Endothelial cell of umbilical vein (primary cell): ENCODE measurements at regions not wholly inside any gene's neighbourhood (a gene's known extent, or its start where the extent isn't known, plus 50 kb on each side); places are given as distances from the start of the nearest gene placed in this dataset.

ENCODE experiments used
- BruUV-seq: library from RNA; stranded (reverse); fragments of 400-500 nt; replicated peaks from 2 replicates; lab custom pipeline; 2021; lab: Mats Ljungman, UMichigan
- CTCF ChIA-PET: fragments of 300-600, 350-600 bp; sonication (Branson Sonifier 250); formaldehyde crosslinking; loops from one replicate; lab custom pipeline; 2021; ENCODE audit warnings: antibody characterized with exemption, inconsistent platforms; lab: Charles Lee
- POLR2A ChIA-PET: fragments of 300-600, 350-600 bp; sonication (Branson Sonifier 250); formaldehyde crosslinking; loops from one replicate; lab custom pipeline; 2021; ENCODE audit warnings: antibody characterized with exemption, inconsistent platforms; lab: Charles Lee
- DNase-seq: peaks from one replicate; pipeline ENCODE4 v3.0.0-alpha.2; 2011; ENCODE audit warnings: low read depth, low spot score
- FAIRE-seq: peaks from 2 replicates; lab custom pipeline; 2011; peaks lifted over from hg19 to GRCh38; lab: Jason Lieb, UNC
- H2AFZ ChIP-seq: 2 replicates; pipeline ENCODE4 v1.6.0; 2012; ENCODE audit warnings: low read depth, low read length, control low read depth, inconsistent platforms
- H3K27ac ChIP-seq: 2 replicates; pipeline ENCODE4 v1.5.1; 2011; ENCODE audit warnings: low read depth, mild to moderate bottlenecking, control low read depth, low read length, moderate library complexity; ENCODE audit not compliant: insufficient read depth
- H3K27me3 ChIP-seq, 2 experiments: 2 replicates each; pipeline versions ENCODE4 v1.6.0 to v1.6.1; 2011; ENCODE audit warnings: low read length in 2 of 2, mixed read lengths in 1 of 2; ENCODE audit not compliant: control insufficient read depth in 2 of 2, insufficient read depth in 2 of 2
- H3K36me3 ChIP-seq, 2 experiments: 2 replicates in 1 of 2; 3 replicates in 1 of 2; pipeline ENCODE4 v1.5.1; 2011; ENCODE audit warnings: low read length in 2 of 2, mild to moderate bottlenecking in 1 of 2, moderate library complexity in 1 of 2; ENCODE audit not compliant: control insufficient read depth in 2 of 2, insufficient read depth in 2 of 2; ENCODE audit errors: extremely low read depth in 1 of 2
- H3K4me1 ChIP-seq: 3 replicates; pipeline ENCODE4 v1.5.1; 2011; ENCODE audit warnings: mild to moderate bottlenecking, low read length; ENCODE audit not compliant: control insufficient read depth, insufficient read depth; ENCODE audit errors: extremely low read depth
- H3K4me2 ChIP-seq: 2 replicates; pipeline ENCODE4 v1.6.1; 2011; ENCODE audit warnings: low read length, control low read depth, mixed read lengths; ENCODE audit not compliant: insufficient read depth
- H3K4me3 ChIP-seq, 3 experiments: fragments of 200-600 bp in 1 of 3; sonication (generic), shearing (Covaris generic) in 1 of 3; replicated peaks in 1 of 3; 2 replicates each; pipeline ENCODE4 v1.5.1; 2011 to 2016; ENCODE audit warnings: control low read depth in 3 of 3, low read length in 3 of 3, mild to moderate bottlenecking in 2 of 3, inconsistent platforms in 1 of 3, low read depth in 1 of 3, moderate library complexity in 1 of 3; ENCODE audit not compliant: insufficient read depth in 1 of 3
- H3K79me2 ChIP-seq: 2 replicates; pipeline ENCODE4 v1.6.0; 2012; ENCODE audit warnings: low read length, inconsistent platforms; ENCODE audit not compliant: control insufficient read depth, insufficient read depth
- H3K9ac ChIP-seq: replicated peaks from 2 replicates; pipeline ENCODE3; 2011; ENCODE audit warnings: low read length, control low read depth; ENCODE audit not compliant: insufficient read depth; ENCODE audit errors: extremely low read depth
- H3K9me1 ChIP-seq: replicated peaks from 3 replicates; pipeline ENCODE4 v1.6.0; 2011; ENCODE audit warnings: mild to moderate bottlenecking, low read length; ENCODE audit not compliant: control insufficient read depth, insufficient read depth; ENCODE audit errors: extremely low read depth
- H3K9me3 ChIP-seq: replicated peaks from 2 replicates; pipeline ENCODE4 v1.5.1; 2012; ENCODE audit warnings: low read length, inconsistent platforms; ENCODE audit not compliant: control insufficient read depth, insufficient read depth
- H4K20me1 ChIP-seq: replicated peaks from 2 replicates; pipeline ENCODE3; 2011; ENCODE audit warnings: mild to moderate bottlenecking, low read length; ENCODE audit not compliant: control insufficient read depth, insufficient read depth; ENCODE audit errors: extremely low read depth
- EZH2 ChIP-seq: IDR thresholded peaks from 2 replicates; pipeline ENCODE4 v1.6.1; 2012; ENCODE audit warnings: borderline replicate concordance, low read depth, mild to moderate bottlenecking, moderate library complexity, low read length, inconsistent platforms; ENCODE audit not compliant: severe bottlenecking
- FOS ChIP-seq: IDR thresholded peaks from 2 replicates; pipeline ENCODE4 v1.6.1; 2011; ENCODE audit warnings: mild to moderate bottlenecking, low read length, moderate library complexity, borderline replicate concordance; ENCODE audit not compliant: insufficient read depth
- GATA2 ChIP-seq: IDR thresholded peaks from 2 replicates; pipeline ENCODE4 v1.7.0; 2011; ENCODE audit warnings: low read depth, mild to moderate bottlenecking, moderate library complexity, mixed read lengths, low read length; ENCODE audit not compliant: insufficient read length, insufficient read depth
- JUN ChIP-seq: IDR thresholded peaks from 2 replicates; pipeline ENCODE4 v1.6.1; 2011; ENCODE audit warnings: borderline replicate concordance, low read depth; ENCODE audit not compliant: insufficient read length, insufficient read depth
- MAX ChIP-seq: IDR thresholded peaks from 2 replicates; pipeline ENCODE4 v1.6.1; 2011; ENCODE audit not compliant: insufficient read depth, insufficient read length
- MYC ChIP-seq: IDR thresholded peaks from one replicate; pipeline ENCODE4 v1.6.1; 2011; ENCODE audit warnings: mild to moderate bottlenecking, low read depth, low read length
- POLR2A ChIP-seq: IDR thresholded peaks from 2 replicates; pipeline ENCODE4 v1.6.1; 2012; ENCODE audit warnings: low read depth, mild to moderate bottlenecking, control low read depth, low read length
- POLR2AphosphoS5 ChIP-seq: IDR thresholded peaks from 2 replicates; pipeline ENCODE4 v1.6.1; 2012; ENCODE audit warnings: low read depth, mild to moderate bottlenecking, control low read depth, low read length, moderate library complexity; ENCODE audit not compliant: insufficient read depth
- dilution Hi-C: fragments of 300-500 bp; cut with MboI; formaldehyde crosslinking; loops from one replicate; pipeline ENCODE4 v1.15.0; 2019; ENCODE audit warnings: low sequenced_read_pairs; ENCODE audit not compliant: extremely low pct_ligation_motif_present
- intact Hi-C: fragments of 100-400 bp; cut with micrococcal nuclease; formaldehyde crosslinking; loops from one replicate; pipeline ENCODE4 v1.10.0; 2022
- TF ChIP-seq, protein P1 (sequence below), 2 donors: IDR thresholded peaks; 1 replicate in 1 of 2; 2 replicates in 1 of 2; pipeline ENCODE4 v1.5.1; 2011; ENCODE audit warnings: low read length in 2 of 2, mild to moderate bottlenecking in 2 of 2, moderate library complexity in 2 of 2, control low read depth in 1 of 2, inconsistent platforms in 1 of 2, low read depth in 1 of 2; ENCODE audit not compliant: insufficient read depth in 1 of 2; ENCODE audit errors: extremely low read depth in 1 of 2

DNA sequence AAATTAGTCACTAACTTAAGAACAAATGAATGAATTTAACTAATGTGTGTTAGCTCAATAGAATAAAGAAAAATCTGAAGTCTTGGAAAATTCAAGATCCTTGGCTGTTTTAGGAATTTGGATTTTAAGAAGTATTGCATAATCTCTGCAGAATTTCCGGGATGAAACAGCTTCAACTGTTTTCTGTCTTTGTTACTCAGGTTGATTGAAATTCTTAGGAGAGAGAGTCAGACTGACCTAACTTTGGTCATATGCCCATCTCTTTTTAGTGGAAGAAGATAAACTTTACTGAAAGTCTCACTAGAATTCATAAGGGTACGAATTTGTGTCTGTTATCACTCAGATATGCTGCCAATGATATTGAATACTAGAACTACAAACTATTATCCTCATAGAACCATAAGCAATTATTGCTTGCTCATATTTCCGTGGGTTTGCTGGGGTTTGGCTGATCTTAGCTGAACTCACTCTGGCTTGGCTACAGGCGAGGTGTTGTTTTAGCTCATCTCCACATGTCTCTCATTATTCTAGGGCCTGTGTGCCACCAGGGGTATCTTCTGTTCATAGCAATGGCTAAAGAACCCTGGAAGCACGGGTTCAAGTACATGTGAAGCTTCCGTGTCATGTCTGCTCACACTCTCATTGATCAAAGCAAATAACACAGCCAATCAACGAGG, 257.4 kb upstream of the NOVA1 start:
- H3K4me1 ChIP-seq, result no peaks in the 10 kb centered on the region
- H3K36me3 ChIP-seq, result no peaks in the 10 kb centered on the region
- dilution Hi-C loops, result no loop called here
- POLR2A ChIA-PET, result no interaction called here
- no peaks in the 10 kb centered on the region for H3K9me3 ChIP-seq
- DNase-seq (no peak), FAIRE-seq (no peak)
- H3K27ac ChIP-seq, result no peak overlapping the region
- intact Hi-C loops, result no loop called here
- no peak overlapping the region for H2AFZ ChIP-seq
- no peak overlapping the region for H3K4me3 ChIP-seq
- no peaks in the 10 kb centered on the region for H3K27me3 ChIP-seq
- no peak overlapping the region for H3K4me2 ChIP-seq
- no peaks in the 10 kb centered on the region for H3K79me2 ChIP-seq
- H3K9me1 ChIP-seq, result no peaks in the 10 kb centered on the region
- H3K9ac ChIP-seq, result no peak overlapping the region
- TF ChIP-seq FOS, result no peak
- TF ChIP-seq EZH2, result no peak
- no peak for TF ChIP-seq POLR2AphosphoS5
- no peak for TF ChIP-seq MYC
- TF ChIP-seq GATA2, result no peak
- TF ChIP-seq, protein P1, sequence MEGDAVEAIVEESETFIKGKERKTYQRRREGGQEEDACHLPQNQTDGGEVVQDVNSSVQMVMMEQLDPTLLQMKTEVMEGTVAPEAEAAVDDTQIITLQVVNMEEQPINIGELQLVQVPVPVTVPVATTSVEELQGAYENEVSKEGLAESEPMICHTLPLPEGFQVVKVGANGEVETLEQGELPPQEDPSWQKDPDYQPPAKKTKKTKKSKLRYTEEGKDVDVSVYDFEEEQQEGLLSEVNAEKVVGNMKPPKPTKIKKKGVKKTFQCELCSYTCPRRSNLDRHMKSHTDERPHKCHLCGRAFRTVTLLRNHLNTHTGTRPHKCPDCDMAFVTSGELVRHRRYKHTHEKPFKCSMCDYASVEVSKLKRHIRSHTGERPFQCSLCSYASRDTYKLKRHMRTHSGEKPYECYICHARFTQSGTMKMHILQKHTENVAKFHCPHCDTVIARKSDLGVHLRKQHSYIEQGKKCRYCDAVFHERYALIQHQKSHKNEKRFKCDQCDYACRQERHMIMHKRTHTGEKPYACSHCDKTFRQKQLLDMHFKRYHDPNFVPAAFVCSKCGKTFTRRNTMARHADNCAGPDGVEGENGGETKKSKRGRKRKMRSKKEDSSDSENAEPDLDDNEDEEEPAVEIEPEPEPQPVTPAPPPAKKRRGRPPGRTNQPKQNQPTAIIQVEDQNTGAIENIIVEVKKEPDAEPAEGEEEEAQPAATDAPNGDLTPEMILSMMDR (IDR thresholded peaks at IDR 0.05; ENCODE audit: extremely low read depth in 1 of 2, insufficient read depth in 1 of 2, low read depth in 1 of 2, low read length in 2 of 2), result no peak
- no peak for TF ChIP-seq MAX
- no peak for TF ChIP-seq JUN
- no peak for TF ChIP-seq POLR2A
- CTCF ChIA-PET, result interaction anchor here (1.0 kb wide), 1 partner anchor 13 kb away, joined by 3 read pairs; no protein-coding TSS in a partner anchor
- no TSS peak for BruUV-seq
- H4K20me1 ChIP-seq, result no peaks in the 10 kb centered on the region
